ENCODE measurements at regions not wholly inside any gene's neighbourhood (a gene's known extent, or its start where the extent isn't known, plus 50 kb on each side); places are given as distances from the start of the nearest gene placed in this dataset.

DNA sequence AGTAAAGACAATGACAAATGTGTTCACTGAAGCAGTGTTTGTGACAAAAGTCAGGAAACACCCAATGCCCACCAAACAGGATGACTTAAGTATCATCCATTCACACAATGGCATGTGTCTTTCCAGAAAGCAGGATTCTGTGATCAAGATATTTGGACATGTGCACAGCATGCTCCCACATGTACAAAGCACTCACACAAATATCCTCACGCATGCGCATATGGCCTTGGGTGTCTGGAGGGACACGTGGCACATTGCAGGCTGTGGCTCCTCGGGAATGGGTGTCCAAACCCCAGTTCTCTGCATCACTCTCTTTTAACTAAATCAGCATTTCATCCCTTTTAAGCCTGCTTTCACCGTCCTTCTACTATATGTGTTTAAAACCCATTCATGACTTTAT is 130.5 kb downstream of the KLF13 start:
- DNase-seq (ENCODE audit: low read depth, low spot score) (no peak), ATAC-seq (no peak), FAIRE-seq (no peak)
- no TSS peak for BruUV-seq (replicated peaks)
- TF ChIP-seq, protein P1, sequence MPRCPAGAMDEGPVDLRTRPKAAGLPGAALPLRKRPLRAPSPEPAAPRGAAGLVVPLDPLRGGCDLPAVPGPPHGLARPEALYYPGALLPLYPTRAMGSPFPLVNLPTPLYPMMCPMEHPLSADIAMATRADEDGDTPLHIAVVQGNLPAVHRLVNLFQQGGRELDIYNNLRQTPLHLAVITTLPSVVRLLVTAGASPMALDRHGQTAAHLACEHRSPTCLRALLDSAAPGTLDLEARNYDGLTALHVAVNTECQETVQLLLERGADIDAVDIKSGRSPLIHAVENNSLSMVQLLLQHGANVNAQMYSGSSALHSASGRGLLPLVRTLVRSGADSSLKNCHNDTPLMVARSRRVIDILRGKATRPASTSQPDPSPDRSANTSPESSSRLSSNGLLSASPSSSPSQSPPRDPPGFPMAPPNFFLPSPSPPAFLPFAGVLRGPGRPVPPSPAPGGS (IDR thresholded peaks at IDR 0.05; ENCODE audit: borderline replicate concordance, insufficient read depth, low read depth, low read length, poor library complexity, severe bottlenecking): peak; percentile 48
- TF ChIP-seq TCF3 (IDR thresholded peaks at IDR 0.05; ENCODE audit: borderline replicate concordance, insufficient read depth, low read depth, low read length) (no peak), TCF12 (IDR thresholded peaks at IDR 0.05; ENCODE audit: low read depth, low read length) (no peak), ZBED1 (IDR thresholded peaks at IDR 0.05; ENCODE audit: borderline replicate concordance) (no peak)
- TF ChIP-seq, protein P2, sequence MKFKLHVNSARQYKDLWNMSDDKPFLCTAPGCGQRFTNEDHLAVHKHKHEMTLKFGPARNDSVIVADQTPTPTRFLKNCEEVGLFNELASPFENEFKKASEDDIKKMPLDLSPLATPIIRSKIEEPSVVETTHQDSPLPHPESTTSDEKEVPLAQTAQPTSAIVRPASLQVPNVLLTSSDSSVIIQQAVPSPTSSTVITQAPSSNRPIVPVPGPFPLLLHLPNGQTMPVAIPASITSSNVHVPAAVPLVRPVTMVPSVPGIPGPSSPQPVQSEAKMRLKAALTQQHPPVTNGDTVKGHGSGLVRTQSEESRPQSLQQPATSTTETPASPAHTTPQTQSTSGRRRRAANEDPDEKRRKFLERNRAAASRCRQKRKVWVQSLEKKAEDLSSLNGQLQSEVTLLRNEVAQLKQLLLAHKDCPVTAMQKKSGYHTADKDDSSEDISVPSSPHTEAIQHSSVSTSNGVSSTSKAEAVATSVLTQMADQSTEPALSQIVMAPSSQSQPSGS (IDR thresholded peaks at IDR 0.05; ENCODE audit: low read length): no peak
- TF ChIP-seq, protein P3, sequence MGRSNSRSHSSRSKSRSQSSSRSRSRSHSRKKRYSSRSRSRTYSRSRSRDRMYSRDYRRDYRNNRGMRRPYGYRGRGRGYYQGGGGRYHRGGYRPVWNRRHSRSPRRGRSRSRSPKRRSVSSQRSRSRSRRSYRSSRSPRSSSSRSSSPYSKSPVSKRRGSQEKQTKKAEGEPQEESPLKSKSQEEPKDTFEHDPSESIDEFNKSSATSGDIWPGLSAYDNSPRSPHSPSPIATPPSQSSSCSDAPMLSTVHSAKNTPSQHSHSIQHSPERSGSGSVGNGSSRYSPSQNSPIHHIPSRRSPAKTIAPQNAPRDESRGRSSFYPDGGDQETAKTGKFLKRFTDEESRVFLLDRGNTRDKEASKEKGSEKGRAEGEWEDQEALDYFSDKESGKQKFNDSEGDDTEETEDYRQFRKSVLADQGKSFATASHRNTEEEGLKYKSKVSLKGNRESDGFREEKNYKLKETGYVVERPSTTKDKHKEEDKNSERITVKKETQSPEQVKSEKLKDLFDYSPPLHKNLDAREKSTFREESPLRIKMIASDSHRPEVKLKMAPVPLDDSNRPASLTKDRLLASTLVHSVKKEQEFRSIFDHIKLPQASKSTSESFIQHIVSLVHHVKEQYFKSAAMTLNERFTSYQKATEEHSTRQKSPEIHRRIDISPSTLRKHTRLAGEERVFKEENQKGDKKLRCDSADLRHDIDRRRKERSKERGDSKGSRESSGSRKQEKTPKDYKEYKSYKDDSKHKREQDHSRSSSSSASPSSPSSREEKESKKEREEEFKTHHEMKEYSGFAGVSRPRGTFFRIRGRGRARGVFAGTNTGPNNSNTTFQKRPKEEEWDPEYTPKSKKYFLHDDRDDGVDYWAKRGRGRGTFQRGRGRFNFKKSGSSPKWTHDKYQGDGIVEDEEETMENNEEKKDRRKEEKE (IDR thresholded peaks at IDR 0.05): no peak
- CTCF ChIA-PET: interaction anchor here (4.2 kb wide), 1 partner anchor 19 kb away, joined by 23 read pairs; no protein-coding TSS in a partner anchor
- RAD21 ChIA-PET (ENCODE audit: unreplicated experiment): interaction anchor here (2.9 to 6.2 kb wide), 3 partner anchors 17 to 32 kb away, joined by 30 to 72 read pairs (median 41); no protein-coding TSS in a partner anchor
- Histone ChIP-seq H3K4me2 (ENCODE audit: control insufficient read depth, insufficient read depth) (no peak overlapping the region), H3K79me2 (ENCODE audit: control insufficient read depth, insufficient read depth, low read length) (no peaks in the 10 kb centered on the region), H2AFZ (ENCODE audit: control insufficient read depth, low read depth, low read length) (no peak overlapping the region), H3K27ac (ENCODE audit: control insufficient read depth, insufficient read depth) (no peak overlapping the region), H3K9me3 (replicated peaks; ENCODE audit: control insufficient read depth, insufficient read depth, low read length) (no peaks in the 10 kb centered on the region; the same call in 2 of the 3 replicates), H3K4me3 (no peak overlapping the region), H3K36me3 (ENCODE audit: control insufficient read depth in 2 of 2, insufficient read depth in 2 of 2, low read length in 1 of 2) (no peaks in the 10 kb centered on the region), H4K20me1 (ENCODE audit: control insufficient read depth, insufficient read depth) (no peaks in the 10 kb centered on the region), H3K9ac (ENCODE audit: control insufficient read depth, insufficient read depth, low read length) (no peak overlapping the region), H3K4me1 (ENCODE audit: control insufficient read depth, insufficient read depth, low read length) (peaks cover 22% of the 10 kb centered on the region), H3K27me3 (replicated peaks in 1 of 2; ENCODE audit: control insufficient read depth in 2 of 2, insufficient read depth in 2 of 2, low read length in 1 of 2) (no peaks in the 10 kb centered on the region)
- intact Hi-C loops (cut with micrococcal nuclease; ENCODE audit: unreplicated experiment) (no loop called here), in situ Hi-C loops (cut with MboI) (no loop called here)
- WGBS (ENCODE audit: insufficient coverage, insufficient replicate concordance, low lambda C conversion rate, missing lambda C conversion rate): 91% methylated on average over 5 of the region's 5 CpGs
- POLR2A ChIA-PET: interaction anchor here (4.1 kb wide), 1 partner anchor 21 kb away, joined by 32 read pairs; no protein-coding TSS in a partner anchor
- SMC1A ChIA-PET (ENCODE audit: uncharacterized antibody, unreplicated experiment): interaction anchor here (3.4 to 4.3 kb wide), 2 partner anchors 16 to 18 kb away, joined by 25 to 39 read pairs; no protein-coding TSS in a partner anchor

All from GM12878 (cell line).